IPS-NIHi11 (cell line): ENCODE measurements at regions not wholly inside any gene's neighbourhood (a gene's known extent, or its start where the extent isn't known, plus 50 kb on each side); places are given as distances from the start of the nearest gene placed in this dataset.
"Not testable (repeated sequence)": the region's sequence is repeated elsewhere in the genome, so short reads cannot be mapped to it uniquely, and the experiment has no call there.

Source experiments
- DNase-seq: peaks from one replicate; pipeline ENCODE4 v3.0.0; 2012; ENCODE audit warnings: mixed read lengths, low spot score

GRCh38 chr6:66605011-66605410, 898.0 kb upstream of the EYS start:
- DNase-seq, result no peak

GRCh38 chr6:66599541-66599940, 892.5 kb upstream of the EYS start:
- DNase-seq, result no peak

DNA sequence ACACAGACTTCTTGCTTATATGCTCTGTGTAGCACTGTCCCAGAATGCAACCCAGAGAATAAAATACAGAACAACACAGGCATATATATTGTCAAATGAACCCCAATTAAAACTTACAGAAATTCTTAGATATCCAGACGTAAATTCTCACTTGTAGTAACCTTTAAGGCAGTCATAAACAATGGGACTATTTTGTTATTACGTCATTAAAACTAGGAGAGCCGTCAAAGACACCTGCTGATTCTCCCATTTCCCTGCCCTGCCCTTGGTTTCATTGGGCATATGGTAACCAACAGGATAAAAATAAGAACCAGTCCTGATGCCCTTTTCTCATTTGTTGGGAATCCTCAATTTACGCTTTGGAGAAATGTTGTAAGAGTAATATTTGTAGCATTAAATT, 871.3 kb upstream of the EYS start:
- no peak for DNase-seq

DNA sequence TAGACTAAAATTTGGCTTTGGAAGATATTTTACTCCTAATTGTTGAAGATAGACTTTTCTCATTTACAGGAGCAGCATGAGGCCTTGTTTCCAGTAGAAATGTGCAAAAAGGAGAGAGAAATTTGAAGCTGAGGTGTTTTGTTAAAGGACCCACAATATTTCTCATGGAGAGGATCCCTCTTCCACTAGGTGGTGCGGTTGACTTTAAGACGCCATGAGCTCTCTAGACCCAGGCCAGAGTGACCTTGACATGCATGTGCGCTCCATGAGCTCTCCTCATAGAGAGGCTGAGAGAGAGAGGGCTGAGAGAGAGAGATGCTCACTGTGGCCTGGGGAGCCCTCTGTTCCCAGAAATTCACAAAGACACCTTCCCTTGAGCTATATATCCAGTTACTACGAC, 861.2 kb upstream of the EYS start:
- no peak for DNase-seq

DNA sequence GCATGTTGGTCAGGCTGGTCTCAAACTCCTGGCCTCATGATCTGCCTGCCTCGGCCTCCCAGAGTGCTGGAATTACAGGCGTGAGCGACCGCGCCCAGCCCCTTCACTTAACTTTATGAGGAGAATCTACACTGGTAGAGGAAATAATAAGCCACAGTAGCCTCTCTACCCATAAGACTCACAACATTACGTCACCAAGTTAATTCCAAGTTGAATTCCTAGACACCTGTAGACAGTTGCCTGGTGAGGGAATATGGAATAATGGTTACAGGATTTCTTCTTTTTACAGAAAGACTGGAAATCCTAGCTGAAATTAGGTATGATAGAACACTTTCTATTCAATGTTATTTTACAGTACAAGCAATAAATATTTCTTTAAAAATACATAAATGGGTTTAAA, 854.5 kb upstream of the EYS start:
- DNase-seq, result no peak

- no peak for DNase-seq
These were observed 851.2 kb upstream of the EYS start for GRCh38 chr6:66558189-66558588.

- no peak for DNase-seq
These were observed 849.9 kb upstream of the EYS start for GRCh38 chr6:66556936-66557335.

GRCh38 chr6:66555082-66555481, 848.1 kb upstream of the EYS start:
- DNase-seq, result no peak

DNA sequence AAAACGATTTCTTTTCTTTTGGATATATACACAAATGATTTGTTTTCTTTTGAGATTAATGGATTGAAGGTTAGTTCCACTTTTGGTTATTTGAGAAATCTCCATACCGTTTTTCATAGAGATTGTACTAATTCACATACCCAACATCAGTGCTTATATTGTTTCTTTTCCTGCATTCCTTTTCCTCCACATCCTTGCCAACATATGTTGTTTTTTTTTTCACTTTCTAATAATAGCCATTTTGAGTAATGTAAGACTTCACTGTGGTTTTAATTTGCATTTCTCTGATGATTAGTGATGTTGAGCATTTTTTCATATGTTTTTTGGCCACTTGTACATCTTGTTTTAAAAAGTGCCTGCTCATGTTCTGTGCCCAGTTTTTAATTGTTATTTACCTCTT, 846.4 kb upstream of the EYS start:
- no peak for DNase-seq

GRCh38 chr6:66538551-66539135, 831.6 kb upstream of the EYS start:
- DNase-seq, result no peak

GRCh38 chr6:66533921-66534404, 826.9 kb upstream of the EYS start:
- no peak for DNase-seq

GRCh38 chr6:66526061-66526460, 819.0 kb upstream of the EYS start:
- no peak for DNase-seq

DNA sequence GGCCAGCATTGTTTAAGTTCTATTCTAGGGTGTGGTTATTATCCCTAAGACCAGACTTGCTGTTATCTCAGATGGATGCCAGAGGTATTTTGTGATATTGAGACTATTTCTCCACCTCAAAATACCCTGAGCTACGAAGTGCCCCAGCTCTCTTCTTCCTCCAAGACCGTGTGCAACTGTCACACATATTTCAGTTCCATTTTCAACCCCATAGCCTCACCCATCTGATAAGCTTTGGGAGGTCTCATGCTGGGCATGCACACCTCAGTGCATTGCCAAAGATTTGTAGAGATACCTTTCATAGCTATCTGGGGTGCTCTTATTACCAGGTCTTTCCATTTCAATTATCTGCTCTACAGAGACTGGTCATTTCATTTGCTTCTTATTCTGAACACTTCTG, 815.8 kb upstream of the EYS start:
- DNase-seq, result no peak

GRCh38 chr6:66516377-66516776, 809.4 kb upstream of the EYS start:
- no peak for DNase-seq

GRCh38 chr6:66508433-66508832, 801.4 kb upstream of the EYS start:
- no peak for DNase-seq

DNA sequence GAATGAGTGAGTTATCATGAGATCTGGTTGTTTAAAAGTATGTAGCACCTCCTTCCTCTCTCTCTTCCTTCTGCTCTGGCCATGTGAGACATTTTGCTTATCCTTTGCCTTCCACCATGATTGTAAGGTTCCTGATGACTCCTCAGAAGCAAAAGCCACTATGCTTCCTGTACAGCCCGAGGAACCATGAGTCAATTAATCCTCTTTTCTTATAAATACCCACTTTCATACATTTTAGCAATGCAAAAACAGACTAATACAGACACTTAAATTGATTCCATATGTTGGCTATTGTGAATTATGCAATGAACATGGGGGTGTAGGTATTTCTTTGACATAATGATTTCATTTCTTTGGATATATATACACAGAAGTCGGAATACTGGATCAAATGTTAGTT, 792.8 kb upstream of the EYS start:
- no peak for DNase-seq

DNA sequence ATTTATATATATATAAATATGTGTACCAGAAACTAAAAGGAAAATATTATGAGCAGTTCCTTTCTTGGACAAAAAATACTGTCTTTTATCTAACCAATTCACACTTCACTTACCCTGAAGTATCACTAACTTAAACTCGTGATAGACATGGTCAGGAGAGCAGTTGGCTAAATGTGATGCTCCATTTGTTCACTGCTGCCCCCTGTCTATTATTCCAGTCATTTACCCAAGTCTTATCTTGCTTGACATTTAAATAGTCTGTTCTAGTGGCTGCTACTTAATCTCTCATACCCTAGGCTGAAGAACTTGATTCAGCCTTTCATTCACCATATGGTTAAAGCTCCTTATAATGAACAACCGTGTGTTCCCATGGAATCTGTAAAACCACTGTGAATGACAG, 789.6 kb upstream of the EYS start:
- DNase-seq, result peak; percentile 63

DNA sequence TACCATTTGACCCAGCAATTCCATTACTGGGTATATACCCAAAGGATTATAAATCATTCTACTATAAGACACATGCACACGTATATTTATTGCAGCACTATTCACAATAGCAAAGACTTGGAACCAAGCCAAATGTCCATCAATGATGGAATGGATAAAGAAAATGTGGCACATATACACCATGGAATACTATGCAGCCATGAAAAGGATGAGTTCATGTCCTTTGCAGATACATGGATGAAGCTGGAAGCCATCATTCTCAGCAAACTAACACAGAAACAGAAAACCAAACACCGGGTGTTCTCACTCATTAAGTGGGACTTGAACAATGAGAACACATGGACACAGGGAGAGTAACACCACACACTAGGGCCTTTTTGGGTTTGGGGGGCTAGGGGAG, 787.6 kb upstream of the EYS start:
- not testable (repeated sequence) for DNase-seq

- no peak for DNase-seq
These were observed 782.4 kb upstream of the EYS start for GRCh38 chr6:66489269-66489987.

- DNase-seq, result no peak
These were observed 774.2 kb upstream of the EYS start for GRCh38 chr6:66481216-66481615.

- DNase-seq, result no peak
These were observed 771.7 kb upstream of the EYS start for GRCh38 chr6:66478705-66479104.

GRCh38 chr6:66435321-66435720, 728.3 kb upstream of the EYS start:
- DNase-seq, result no peak

GRCh38 chr6:66429210-66429609, 722.2 kb upstream of the EYS start:
- no peak for DNase-seq

GRCh38 chr6:66423047-66423446, 716.0 kb upstream of the EYS start:
- DNase-seq, result no peak
